A549 (cell line): ENCODE measurements at regions not wholly inside any gene's neighbourhood (a gene's known extent, or its start where the extent isn't known, plus 50 kb on each side); places are given as distances from the start of the nearest gene placed in this dataset.

Experiments used
- ATAC-seq, 2 experiments: fragments of 200-7000 bp in 1 of 2; fragments of >200 bp in 1 of 2; cut with Nextera tagmentation in 1 of 2; cut with Tn5 transposase in 1 of 2; 3 replicates each; pipeline versions ENCODE4 v1.8.0 to v1.9.1; 2018 to 2020; ENCODE audit warnings: mild to moderate bottlenecking in 1 of 2, moderate library complexity in 1 of 2
- CTCF ChIA-PET: fragments of 300-600 bp; sonication (Branson Sonifier 250); formaldehyde crosslinking; extraction: SDS; loops from one replicate; lab custom pipeline; 2021; ENCODE audit warnings: antibody characterized with exemption, inconsistent platforms; lab: Yijun Ruan, JAX
- POLR2A ChIA-PET: fragments of 350-600 bp; formaldehyde crosslinking; extraction: SDS; loops from one replicate; lab custom pipeline; 2021; ENCODE audit warnings: antibody characterized with exemption, inconsistent platforms; lab: Yijun Ruan, JAX
- DNase-seq, 2 experiments: peaks; one replicate each; pipeline versions ENCODE4 v3.0.0 to v3.0.0-alpha.2; 2011 to 2016; ENCODE audit warnings: low read depth in 1 of 2, low spot score in 1 of 2
- FAIRE-seq: peaks from 2 replicates; lab custom pipeline; 2011; peaks lifted over from hg19 to GRCh38; lab: Jason Lieb, UNC
- H3K27ac ChIP-seq, 2 experiments: fragments of >200 bp; sonication (Bioruptor Twin); formaldehyde crosslinking; 3 replicates each; pipeline ENCODE4 v1.5.1; 2016 to 2017
- H3K4me1 ChIP-seq: fragments of >200 bp; sonication (Bioruptor Twin); formaldehyde crosslinking; 3 replicates; pipeline ENCODE4 v1.6.1; 2016
- H3K4me2 ChIP-seq: fragments of >200 bp; sonication (Bioruptor Twin); formaldehyde crosslinking; 3 replicates; pipeline ENCODE4 v1.6.1; 2016
- H3K4me3 ChIP-seq: fragments of >200 bp; sonication (Bioruptor Twin); formaldehyde crosslinking; 3 replicates; pipeline ENCODE4 v1.5.1; 2016
- H3K9me3 ChIP-seq: fragments of >200 bp; sonication (Bioruptor Twin); formaldehyde crosslinking; 3 replicates; pipeline ENCODE4 v1.6.1; 2016
- BHLHE40 ChIP-seq: IDR thresholded peaks from 2 replicates; pipeline ENCODE4 v1.6.1; 2012; ENCODE audit warnings: low read depth, low read length, inconsistent platforms
- CTCF ChIP-seq: fragments of >200 bp; sonication (Bioruptor Twin); formaldehyde crosslinking; IDR thresholded peaks from 3 replicates; pipeline ENCODE4 v1.5.1; 2016
- EHF ChIP-seq: fragments of 250-450 bp; sonication (Bioruptor Pico); IDR thresholded peaks from 2 replicates; pipeline ENCODE4 v1.5.0; 2020; ENCODE audit warnings: mild to moderate bottlenecking
- GATA3 ChIP-seq: IDR thresholded peaks from 2 replicates; pipeline ENCODE4 v1.6.1; 2012; ENCODE audit warnings: borderline replicate concordance
- HDAC2 ChIP-seq: fragments of 200-600 bp; sonication (generic); IDR thresholded peaks from 2 replicates; pipeline ENCODE4 v1.6.1; 2016
- HOXA7 ChIP-seq: fragments of 250-450 bp; sonication (Bioruptor Pico); IDR thresholded peaks from 2 replicates; pipeline ENCODE4 v1.5.0; 2020; ENCODE audit warnings: mild to moderate bottlenecking, moderate library complexity
- HOXB5 ChIP-seq: fragments of 250-450 bp; sonication (Bioruptor Pico); IDR thresholded peaks from 2 replicates; pipeline ENCODE4 v1.5.0; 2020; ENCODE audit warnings: mild to moderate bottlenecking, moderate library complexity
- KDM1A ChIP-seq: fragments of 200-600 bp; sonication (generic); IDR thresholded peaks from 2 replicates; pipeline ENCODE4 v1.6.1; 2016; ENCODE audit warnings: low read depth, mild to moderate bottlenecking
- MAX ChIP-seq: IDR thresholded peaks from 2 replicates; pipeline ENCODE4 v1.6.1; 2012
- NFE2L2 ChIP-seq: fragments of 150-350 bp; conservative IDR thresholded peaks from 2 replicates; pipeline ENCODE4 v1.6.1; 2014; ENCODE audit warnings: low read length
- POLR2A ChIP-seq: IDR thresholded peaks from 2 replicates; pipeline ENCODE4 v1.6.1; 2012; ENCODE audit warnings: mild to moderate bottlenecking, low read length
- POLR2AphosphoS2 ChIP-seq: conservative IDR thresholded peaks from 2 replicates; pipeline ENCODE4 v1.6.1; 2012; ENCODE audit warnings: low read length, improper control_type of control experiment, inconsistent platforms
- SREBF2 ChIP-seq: fragments of 450-650 bp; IDR thresholded peaks from 2 replicates; pipeline ENCODE4 v1.6.1; 2014; ENCODE audit warnings: mild to moderate bottlenecking, moderate library complexity
- TFCP2L1 ChIP-seq: fragments of 250-450 bp; sonication (Bioruptor Pico); IDR thresholded peaks from 2 replicates; pipeline ENCODE4 v1.5.0; 2021; ENCODE audit warnings: mild to moderate bottlenecking
- USF2 ChIP-seq: fragments of 450-650 bp; IDR thresholded peaks from 2 replicates; pipeline ENCODE4 v1.6.1; 2014; ENCODE audit warnings: antibody characterized with exemption
- ZC3H11A ChIP-seq: fragments of 450-650 bp; IDR thresholded peaks from 2 replicates; pipeline ENCODE4 v1.6.1; 2014; ENCODE audit warnings: antibody characterized with exemption, mild to moderate bottlenecking
- WGBS: methylation state at CpG from one replicate; pipeline ENCODE4 v1.1.6; 2017; ENCODE audit errors: missing lambda C conversion rate; 5-methylcytosine and 5-hydroxymethylcytosine counted together
- TF ChIP-seq, protein P1 (sequence below): fragments of >200 bp; sonication (Bioruptor Twin); formaldehyde crosslinking; IDR thresholded peaks from 3 replicates; pipeline ENCODE4 v1.6.1; 2016
- TF ChIP-seq, protein P2 (sequence below): fragments of 200-600 bp; sonication (generic); IDR thresholded peaks from 2 replicates; pipeline ENCODE4 v1.6.1; 2016; ENCODE audit warnings: antibody characterized with exemption, mild to moderate bottlenecking, moderate library complexity
- TF ChIP-seq, protein P3 (sequence below): fragments of >200 bp; sonication (Bioruptor Twin); formaldehyde crosslinking; IDR thresholded peaks from 2 replicates; pipeline ENCODE4 v1.6.1; 2016

DNA sequence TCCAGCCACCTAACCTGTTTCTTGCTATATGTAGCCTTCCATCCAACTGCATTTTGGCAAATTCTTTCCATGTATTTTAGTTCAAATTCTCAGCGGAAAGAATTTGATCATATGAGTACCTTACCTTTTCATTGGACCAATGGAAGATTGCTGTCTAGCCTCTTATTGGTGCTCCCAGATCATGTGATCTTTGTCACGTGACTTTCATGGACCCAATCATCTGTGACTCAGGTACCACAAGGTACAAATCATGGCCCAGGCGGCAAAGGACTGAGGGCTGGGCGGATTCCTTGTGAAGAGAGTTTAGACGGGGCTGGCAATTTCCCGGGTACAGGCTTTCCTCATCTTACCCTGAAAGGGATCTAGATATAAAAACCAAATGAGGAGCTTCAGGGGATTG lies 85.9 kb upstream of the TBX20 start:
- no peak overlapping the region for H3K4me3 ChIP-seq
- TF ChIP-seq USF2 = peak; percentile 87
- TF ChIP-seq MAX = no peak
- WGBS = 53% methylated on average over 6 of the region's 6 CpGs
- CTCF ChIA-PET = no interaction called here
- no peaks in the 10 kb centered on the region for H3K4me1 ChIP-seq
- POLR2A ChIA-PET = no interaction called here
- H3K27ac ChIP-seq = no peak overlapping the region
- FAIRE-seq (no peak), ATAC-seq (no peak), DNase-seq (no peak)
- no peaks in the 10 kb centered on the region for H3K9me3 ChIP-seq
- no peak overlapping the region for H3K4me2 ChIP-seq

- ATAC-seq = no peak
- ChIA-PET POLR2A (no interaction called here), CTCF (no interaction called here)
- Histone ChIP-seq H3K9me3 (no peaks in the 10 kb centered on the region), H3K4me1 (no peaks in the 10 kb centered on the region), H3K27ac (no peak overlapping the region), H3K4me3 (no peak overlapping the region), H3K4me2 (no peak overlapping the region)
- no peak for TF ChIP-seq POLR2A
- TF ChIP-seq EHF (CRISPR knock-in tag) = no peak
- no peak for TF ChIP-seq ZC3H11A
- TF ChIP-seq, protein P1, sequence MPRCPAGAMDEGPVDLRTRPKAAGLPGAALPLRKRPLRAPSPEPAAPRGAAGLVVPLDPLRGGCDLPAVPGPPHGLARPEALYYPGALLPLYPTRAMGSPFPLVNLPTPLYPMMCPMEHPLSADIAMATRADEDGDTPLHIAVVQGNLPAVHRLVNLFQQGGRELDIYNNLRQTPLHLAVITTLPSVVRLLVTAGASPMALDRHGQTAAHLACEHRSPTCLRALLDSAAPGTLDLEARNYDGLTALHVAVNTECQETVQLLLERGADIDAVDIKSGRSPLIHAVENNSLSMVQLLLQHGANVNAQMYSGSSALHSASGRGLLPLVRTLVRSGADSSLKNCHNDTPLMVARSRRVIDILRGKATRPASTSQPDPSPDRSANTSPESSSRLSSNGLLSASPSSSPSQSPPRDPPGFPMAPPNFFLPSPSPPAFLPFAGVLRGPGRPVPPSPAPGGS = no peak
- TF ChIP-seq HOXA7 (CRISPR knock-in tag) = no peak
- no peak for TF ChIP-seq BHLHE40
- TF ChIP-seq NFE2L2 = no peak
- no peak for TF ChIP-seq TFCP2L1
- no peak for TF ChIP-seq CTCF
- TF ChIP-seq, protein P2, sequence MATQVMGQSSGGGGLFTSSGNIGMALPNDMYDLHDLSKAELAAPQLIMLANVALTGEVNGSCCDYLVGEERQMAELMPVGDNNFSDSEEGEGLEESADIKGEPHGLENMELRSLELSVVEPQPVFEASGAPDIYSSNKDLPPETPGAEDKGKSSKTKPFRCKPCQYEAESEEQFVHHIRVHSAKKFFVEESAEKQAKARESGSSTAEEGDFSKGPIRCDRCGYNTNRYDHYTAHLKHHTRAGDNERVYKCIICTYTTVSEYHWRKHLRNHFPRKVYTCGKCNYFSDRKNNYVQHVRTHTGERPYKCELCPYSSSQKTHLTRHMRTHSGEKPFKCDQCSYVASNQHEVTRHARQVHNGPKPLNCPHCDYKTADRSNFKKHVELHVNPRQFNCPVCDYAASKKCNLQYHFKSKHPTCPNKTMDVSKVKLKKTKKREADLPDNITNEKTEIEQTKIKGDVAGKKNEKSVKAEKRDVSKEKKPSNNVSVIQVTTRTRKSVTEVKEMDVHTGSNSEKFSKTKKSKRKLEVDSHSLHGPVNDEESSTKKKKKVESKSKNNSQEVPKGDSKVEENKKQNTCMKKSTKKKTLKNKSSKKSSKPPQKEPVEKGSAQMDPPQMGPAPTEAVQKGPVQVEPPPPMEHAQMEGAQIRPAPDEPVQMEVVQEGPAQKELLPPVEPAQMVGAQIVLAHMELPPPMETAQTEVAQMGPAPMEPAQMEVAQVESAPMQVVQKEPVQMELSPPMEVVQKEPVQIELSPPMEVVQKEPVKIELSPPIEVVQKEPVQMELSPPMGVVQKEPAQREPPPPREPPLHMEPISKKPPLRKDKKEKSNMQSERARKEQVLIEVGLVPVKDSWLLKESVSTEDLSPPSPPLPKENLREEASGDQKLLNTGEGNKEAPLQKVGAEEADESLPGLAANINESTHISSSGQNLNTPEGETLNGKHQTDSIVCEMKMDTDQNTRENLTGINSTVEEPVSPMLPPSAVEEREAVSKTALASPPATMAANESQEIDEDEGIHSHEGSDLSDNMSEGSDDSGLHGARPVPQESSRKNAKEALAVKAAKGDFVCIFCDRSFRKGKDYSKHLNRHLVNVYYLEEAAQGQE = no peak
- TF ChIP-seq USF2 = no peak
- TF ChIP-seq POLR2AphosphoS2 = no peak
- no peak for TF ChIP-seq HOXB5 (CRISPR knock-in tag)
- TF ChIP-seq HDAC2 = no peak
- no peak for TF ChIP-seq SREBF2
- no peak for TF ChIP-seq GATA3
- TF ChIP-seq, protein P3, sequence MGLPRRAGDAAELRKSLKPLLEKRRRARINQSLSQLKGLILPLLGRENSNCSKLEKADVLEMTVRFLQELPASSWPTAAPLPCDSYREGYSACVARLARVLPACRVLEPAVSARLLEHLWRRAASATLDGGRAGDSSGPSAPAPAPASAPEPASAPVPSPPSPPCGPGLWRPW = no peak
- no peak for TF ChIP-seq KDM1A
- FAIRE-seq = no peak
- 43% methylated on average over 5 of the region's 6 CpGs for WGBS
- DNase-seq = no peak
Measured at GRCh38 chr7:35336444-35336843, 82.5 kb upstream of the TBX20 start.
